ENCODE measurements at regions not wholly inside any gene's neighbourhood (a gene's known extent, or its start where the extent isn't known, plus 50 kb on each side); places are given as distances from the start of the nearest gene placed in this dataset.

DNA sequence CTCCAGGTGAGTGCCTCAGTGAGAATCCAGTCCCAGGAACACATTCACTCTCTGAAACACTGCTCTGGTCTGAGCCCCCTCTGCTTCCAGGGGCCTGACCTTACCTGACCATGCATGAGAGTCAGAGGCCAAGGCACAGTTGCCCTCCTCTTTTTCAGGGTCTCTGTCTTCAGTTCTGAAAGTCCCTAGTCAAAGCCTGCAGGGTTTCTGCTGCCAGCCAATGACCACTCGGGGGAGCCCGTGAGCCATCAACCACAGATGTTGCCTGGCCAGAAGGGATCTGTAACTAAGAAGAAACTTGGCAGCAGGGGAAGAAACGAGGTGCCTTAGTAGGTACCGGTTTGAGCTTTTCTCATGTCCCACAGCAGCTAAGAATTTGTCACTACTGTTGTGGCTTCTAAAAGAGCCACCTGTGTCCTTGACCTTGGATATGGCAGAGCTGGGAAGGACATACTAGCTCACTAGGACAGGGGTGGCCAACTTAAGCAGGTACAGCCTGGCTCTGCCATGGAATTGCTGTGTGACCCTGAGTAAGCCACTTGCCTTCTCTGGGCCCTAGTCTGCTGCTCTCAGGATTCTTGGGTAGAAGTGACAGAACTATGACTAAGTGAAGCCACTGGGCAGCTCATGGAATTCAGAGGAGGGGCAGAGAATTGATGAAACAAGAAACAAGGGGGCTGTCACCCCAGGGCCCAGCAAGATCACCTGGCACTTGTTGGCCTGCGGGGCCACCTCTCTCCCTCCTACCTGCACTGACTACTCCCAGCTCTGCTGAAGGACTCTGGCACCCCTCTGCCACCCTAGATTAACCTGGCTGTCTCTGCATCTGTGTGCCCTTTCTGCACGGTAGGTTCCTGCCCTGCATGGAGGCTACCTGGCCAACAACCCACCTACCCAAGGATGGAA lies 83.8 kb upstream of the GPR26 start:
- TF ChIP-seq, protein P1, sequence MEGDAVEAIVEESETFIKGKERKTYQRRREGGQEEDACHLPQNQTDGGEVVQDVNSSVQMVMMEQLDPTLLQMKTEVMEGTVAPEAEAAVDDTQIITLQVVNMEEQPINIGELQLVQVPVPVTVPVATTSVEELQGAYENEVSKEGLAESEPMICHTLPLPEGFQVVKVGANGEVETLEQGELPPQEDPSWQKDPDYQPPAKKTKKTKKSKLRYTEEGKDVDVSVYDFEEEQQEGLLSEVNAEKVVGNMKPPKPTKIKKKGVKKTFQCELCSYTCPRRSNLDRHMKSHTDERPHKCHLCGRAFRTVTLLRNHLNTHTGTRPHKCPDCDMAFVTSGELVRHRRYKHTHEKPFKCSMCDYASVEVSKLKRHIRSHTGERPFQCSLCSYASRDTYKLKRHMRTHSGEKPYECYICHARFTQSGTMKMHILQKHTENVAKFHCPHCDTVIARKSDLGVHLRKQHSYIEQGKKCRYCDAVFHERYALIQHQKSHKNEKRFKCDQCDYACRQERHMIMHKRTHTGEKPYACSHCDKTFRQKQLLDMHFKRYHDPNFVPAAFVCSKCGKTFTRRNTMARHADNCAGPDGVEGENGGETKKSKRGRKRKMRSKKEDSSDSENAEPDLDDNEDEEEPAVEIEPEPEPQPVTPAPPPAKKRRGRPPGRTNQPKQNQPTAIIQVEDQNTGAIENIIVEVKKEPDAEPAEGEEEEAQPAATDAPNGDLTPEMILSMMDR (IDR thresholded peaks at IDR 0.05): peak in 1 of 3 donors; percentile 37
- TF ChIP-seq POLR2A (IDR thresholded peaks at IDR 0.05): no peak

All from lower leg skin (tissue), 3 donors.